ENCODE measurements at regions not wholly inside any gene's neighbourhood (a gene's known extent, or its start where the extent isn't known, plus 50 kb on each side); places are given as distances from the start of the nearest gene placed in this dataset.

GRCh38 chrX:22383988-22384387 is 111.3 kb downstream of the CBLL2 start:
- Mint-ChIP-seq H3K27ac (no peak overlapping the region), H3K9me3 (ENCODE audit: low read depth) (no peaks in the 10 kb centered on the region), H3K4me3 (ENCODE audit: low read depth) (no peak overlapping the region), H3K4me1 (ENCODE audit: low read depth) (peaks cover under 1% of the 10 kb centered on the region), H3K36me3 (ENCODE audit: insufficient read depth) (no peaks in the 10 kb centered on the region), H3K27me3 (no peaks in the 10 kb centered on the region)
- TF ChIP-seq CTCF (IDR thresholded peaks at IDR 0.05; ENCODE audit: unreplicated experiment): no peak
- no peak for DNase-seq (ENCODE audit: low spot score, unreplicated experiment)

DNA sequence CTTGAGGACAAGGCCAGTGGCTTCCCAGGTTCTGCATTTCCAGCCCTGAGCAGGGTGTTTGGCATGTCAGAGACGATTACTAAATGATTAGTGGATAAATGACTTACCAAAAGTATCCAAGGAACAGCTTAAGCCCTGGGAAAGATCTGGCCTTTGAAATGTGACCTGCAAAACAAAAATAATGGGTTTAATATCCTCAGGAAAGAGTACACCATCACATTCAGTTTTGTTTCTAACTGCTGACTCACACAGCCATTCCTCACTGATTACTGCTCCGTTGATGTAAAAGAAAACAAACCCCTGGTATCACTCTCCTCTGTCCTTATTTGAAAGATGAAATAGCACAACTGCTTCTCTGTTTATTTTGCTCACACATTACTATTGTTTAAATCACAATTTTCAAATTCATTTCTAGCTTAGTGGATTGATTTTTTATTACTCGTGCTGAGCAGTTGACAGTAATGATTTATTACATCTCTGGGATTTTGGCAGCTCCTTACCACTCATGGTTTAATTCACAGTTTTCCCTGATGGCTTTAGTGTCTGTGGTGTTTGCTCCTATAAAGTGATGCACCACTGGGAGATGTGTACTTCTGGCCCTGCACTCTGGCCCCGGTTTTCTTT is 117.0 kb downstream of the CBLL2 start:
- Mint-ChIP-seq H3K4me1 (ENCODE audit: low read depth) (peaks cover 12% of the 10 kb centered on the region), H3K36me3 (ENCODE audit: insufficient read depth) (no peaks in the 10 kb centered on the region), H3K27ac (peak overlapping the region; percentile 45), H3K4me3 (ENCODE audit: low read depth) (no peak overlapping the region), H3K27me3 (no peaks in the 10 kb centered on the region), H3K9me3 (ENCODE audit: low read depth) (peaks cover 10% of the 10 kb centered on the region)
- DNase-seq (ENCODE audit: low spot score, unreplicated experiment): no peak
- TF ChIP-seq CTCF (IDR thresholded peaks at IDR 0.05; ENCODE audit: unreplicated experiment): no peak

- no peak for TF ChIP-seq CTCF (IDR thresholded peaks at IDR 0.05; ENCODE audit: unreplicated experiment)
- H3K4me1 Mint-ChIP-seq (ENCODE audit: low read depth): peaks cover 12% of the 10 kb centered on the region
- H3K4me3 Mint-ChIP-seq (ENCODE audit: low read depth): no peak overlapping the region
- no peaks in the 10 kb centered on the region for H3K27me3 Mint-ChIP-seq
- peaks cover 13% of the 10 kb centered on the region for H3K9me3 Mint-ChIP-seq (ENCODE audit: low read depth)
- DNase-seq (ENCODE audit: low spot score, unreplicated experiment): no peak
- no peak overlapping the region for H3K27ac Mint-ChIP-seq
- no peaks in the 10 kb centered on the region for H3K36me3 Mint-ChIP-seq (ENCODE audit: insufficient read depth)
These were observed 119.6 kb downstream of the CBLL2 start for GRCh38 chrX:22392133-22392948.

DNA sequence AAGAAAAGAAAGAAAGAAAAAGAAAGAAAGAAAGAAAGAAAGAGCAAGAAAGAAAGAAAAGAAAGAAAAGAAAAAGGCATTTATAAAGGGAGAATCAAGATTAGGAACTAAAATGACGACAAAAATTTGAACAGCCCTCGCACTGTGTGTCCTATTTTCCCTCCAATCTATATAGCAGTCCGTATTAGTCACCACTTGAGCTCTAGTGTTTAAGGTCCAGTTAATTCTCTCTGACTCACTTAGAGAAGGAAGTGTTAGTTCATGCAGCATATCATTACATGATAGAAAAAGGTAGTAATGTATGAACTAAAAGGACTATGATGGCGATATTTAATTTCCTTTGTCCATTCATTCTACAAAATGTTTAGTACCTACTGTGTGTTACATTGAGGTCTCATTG is 122.7 kb downstream of the CBLL2 start:
- no peak overlapping the region for H3K4me3 Mint-ChIP-seq (ENCODE audit: low read depth)
- peaks cover 13% of the 10 kb centered on the region for H3K9me3 Mint-ChIP-seq (ENCODE audit: low read depth)
- H3K4me1 Mint-ChIP-seq (ENCODE audit: low read depth): peaks cover 3% of the 10 kb centered on the region
- no peak for DNase-seq (ENCODE audit: low spot score, unreplicated experiment)
- H3K27ac Mint-ChIP-seq: no peak overlapping the region
- no peak for TF ChIP-seq CTCF (IDR thresholded peaks at IDR 0.05; ENCODE audit: unreplicated experiment)
- no peaks in the 10 kb centered on the region for H3K27me3 Mint-ChIP-seq
- H3K36me3 Mint-ChIP-seq (ENCODE audit: insufficient read depth): no peaks in the 10 kb centered on the region

GRCh38 chrX:22396408-22396807 is 123.7 kb downstream of the CBLL2 start:
- DNase-seq (ENCODE audit: low spot score, unreplicated experiment): no peak
- Mint-ChIP-seq H3K27me3 (no peaks in the 10 kb centered on the region), H3K36me3 (ENCODE audit: insufficient read depth) (no peaks in the 10 kb centered on the region), H3K4me3 (ENCODE audit: low read depth) (no peak overlapping the region), H3K9me3 (ENCODE audit: low read depth) (peaks cover 13% of the 10 kb centered on the region), H3K27ac (no peak overlapping the region), H3K4me1 (ENCODE audit: low read depth) (peaks cover 3% of the 10 kb centered on the region)
- no peak for TF ChIP-seq CTCF (IDR thresholded peaks at IDR 0.05; ENCODE audit: unreplicated experiment)

Data from progenitor cell of endocrine pancreas (in vitro differentiated cells).